GM12873 (cell line): ENCODE measurements at regions not wholly inside any gene's neighbourhood (a gene's known extent, or its start where the extent isn't known, plus 50 kb on each side); places are given as distances from the start of the nearest gene placed in this dataset.

ENCODE experiments used
- TF ChIP-seq, protein P1 (sequence below): IDR thresholded peaks from 2 replicates; pipeline ENCODE4 v1.5.1; 2012; ENCODE audit warnings: low read depth, mild to moderate bottlenecking, moderate library complexity, low read length, control low read depth; ENCODE audit not compliant: insufficient read depth; ENCODE audit errors: missing control alignments

DNA sequence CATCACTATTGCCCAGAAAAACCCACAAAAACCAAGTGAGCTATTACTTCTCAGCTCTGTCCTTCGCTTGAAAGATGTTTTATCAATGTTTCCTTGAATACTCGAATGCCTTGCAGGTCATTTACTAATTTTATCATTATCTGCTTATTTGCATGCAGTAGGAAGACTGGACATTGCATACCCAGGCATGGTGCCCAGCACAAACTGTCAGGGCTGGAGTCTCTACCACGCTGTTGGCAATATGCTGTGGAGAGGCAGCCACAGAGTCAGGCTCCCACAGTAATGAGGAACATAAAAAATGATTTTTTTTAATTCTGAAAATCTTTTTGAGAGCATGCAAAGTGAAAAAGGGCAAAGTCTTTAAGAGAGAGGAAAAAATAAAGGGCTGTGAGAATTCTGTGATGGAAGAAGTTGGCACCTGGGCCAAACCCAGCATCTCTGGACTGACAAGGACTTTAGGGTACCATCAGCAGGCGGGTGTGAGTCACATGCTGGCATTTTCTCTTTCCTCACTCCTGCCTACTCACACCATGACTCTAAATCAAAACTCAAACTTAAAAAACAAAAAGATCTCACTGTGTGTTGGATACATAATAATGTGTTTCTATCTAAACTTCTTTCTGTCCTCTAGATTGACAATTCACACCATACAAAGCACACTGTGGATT is 709.8 kb upstream of the FANCL start:
- TF ChIP-seq, protein P1, sequence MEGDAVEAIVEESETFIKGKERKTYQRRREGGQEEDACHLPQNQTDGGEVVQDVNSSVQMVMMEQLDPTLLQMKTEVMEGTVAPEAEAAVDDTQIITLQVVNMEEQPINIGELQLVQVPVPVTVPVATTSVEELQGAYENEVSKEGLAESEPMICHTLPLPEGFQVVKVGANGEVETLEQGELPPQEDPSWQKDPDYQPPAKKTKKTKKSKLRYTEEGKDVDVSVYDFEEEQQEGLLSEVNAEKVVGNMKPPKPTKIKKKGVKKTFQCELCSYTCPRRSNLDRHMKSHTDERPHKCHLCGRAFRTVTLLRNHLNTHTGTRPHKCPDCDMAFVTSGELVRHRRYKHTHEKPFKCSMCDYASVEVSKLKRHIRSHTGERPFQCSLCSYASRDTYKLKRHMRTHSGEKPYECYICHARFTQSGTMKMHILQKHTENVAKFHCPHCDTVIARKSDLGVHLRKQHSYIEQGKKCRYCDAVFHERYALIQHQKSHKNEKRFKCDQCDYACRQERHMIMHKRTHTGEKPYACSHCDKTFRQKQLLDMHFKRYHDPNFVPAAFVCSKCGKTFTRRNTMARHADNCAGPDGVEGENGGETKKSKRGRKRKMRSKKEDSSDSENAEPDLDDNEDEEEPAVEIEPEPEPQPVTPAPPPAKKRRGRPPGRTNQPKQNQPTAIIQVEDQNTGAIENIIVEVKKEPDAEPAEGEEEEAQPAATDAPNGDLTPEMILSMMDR = no peak

DNA sequence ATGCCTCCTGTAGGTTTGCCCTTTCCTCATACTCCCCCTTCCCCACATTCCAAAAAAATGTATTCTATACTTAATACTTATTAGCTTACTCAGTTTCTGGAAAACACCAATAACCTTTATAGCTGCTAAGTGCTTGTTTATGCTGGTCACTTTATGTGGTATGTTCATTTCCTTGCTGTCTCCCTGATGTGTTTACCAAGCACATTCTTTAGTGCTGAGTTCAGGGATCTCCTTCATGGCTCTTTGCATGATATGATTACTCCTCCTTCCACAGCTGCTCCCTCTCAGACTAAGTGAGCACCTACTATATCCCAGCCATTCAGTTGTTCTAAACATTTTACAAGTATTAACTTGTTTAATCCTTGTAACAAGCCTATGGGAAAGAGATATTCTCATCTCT is 698.3 kb upstream of the FANCL start:
- TF ChIP-seq, protein P1 = no peak

DNA sequence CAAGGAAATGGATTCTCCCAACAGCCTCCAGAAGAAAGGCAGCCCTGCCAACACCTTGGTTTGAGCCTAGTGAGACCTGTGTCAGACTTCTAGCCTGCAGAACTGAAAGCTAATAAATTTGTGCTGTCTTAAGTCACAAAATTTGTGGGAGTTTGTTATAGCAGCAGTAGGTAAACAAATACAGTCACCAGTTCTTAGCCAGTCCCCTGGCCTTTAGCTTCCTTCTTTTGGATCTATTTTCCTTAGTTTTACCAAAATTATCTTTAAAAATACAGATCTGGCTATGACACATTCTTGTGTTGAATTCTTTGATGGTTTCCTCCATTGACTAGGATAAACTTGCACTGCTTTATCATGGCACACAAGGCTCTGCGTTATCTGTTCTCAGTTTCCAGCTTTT is 697.9 kb upstream of the FANCL start:
- TF ChIP-seq, protein P1 = no peak

DNA sequence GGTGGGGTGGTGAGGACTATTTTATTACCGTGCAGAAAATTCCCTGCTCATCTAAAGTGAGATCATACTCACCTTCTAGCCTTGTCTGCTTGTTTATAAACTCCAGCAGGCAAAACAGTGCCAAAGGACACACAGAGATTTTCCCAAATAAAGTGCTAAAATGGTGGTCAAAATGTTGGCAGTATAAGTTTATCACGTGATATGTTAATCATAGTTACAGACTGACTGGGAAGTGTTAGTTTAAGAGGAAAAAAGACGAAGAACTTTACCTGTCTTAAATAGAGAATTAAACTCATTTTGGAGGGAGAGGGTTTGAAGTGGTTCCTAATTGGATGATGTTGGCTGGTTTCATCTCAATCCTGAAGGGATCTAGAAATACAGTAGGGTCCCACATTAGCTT is 691.7 kb upstream of the FANCL start:
- TF ChIP-seq, protein P1 = no peak

DNA sequence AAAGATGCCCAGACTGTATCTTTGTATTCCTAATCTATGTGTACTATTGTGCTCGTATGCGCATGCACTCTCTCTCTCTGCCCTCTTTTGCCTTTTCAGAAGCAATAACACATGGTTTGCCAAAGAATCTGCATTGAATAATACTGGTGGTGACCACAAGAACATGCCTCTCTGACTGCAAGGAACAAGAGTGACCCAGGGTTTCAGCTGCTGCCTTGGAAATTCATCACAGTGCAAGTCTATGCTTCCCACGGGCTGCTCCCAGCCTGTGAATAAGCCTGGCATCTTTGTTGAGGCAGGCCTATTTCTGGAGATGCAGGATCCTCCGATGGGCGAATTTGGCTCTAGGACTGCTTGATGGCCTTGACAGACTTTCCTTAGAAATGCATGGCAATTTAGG is 689.4 kb upstream of the FANCL start:
- TF ChIP-seq, protein P1 = no peak

DNA sequence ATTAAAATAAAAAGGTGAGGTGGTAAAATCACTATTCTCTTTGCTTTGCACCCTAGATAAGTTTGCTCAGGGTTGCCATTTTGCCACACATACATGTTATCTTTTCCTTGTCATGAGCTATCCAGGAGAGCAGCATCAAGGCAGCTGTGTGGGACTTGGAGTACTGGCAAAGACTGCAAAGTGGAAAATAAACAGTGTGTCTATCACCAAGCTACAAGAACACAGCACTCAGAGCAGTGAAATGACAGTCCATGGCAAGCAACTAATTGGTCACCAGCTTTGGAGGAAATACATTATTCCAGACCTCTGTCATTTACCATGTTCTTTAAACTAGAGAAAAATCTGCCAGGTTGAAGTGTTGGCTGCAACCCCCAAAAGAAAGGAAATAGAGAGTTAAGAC is 687.8 kb upstream of the FANCL start:
- TF ChIP-seq, protein P1 = no peak

DNA sequence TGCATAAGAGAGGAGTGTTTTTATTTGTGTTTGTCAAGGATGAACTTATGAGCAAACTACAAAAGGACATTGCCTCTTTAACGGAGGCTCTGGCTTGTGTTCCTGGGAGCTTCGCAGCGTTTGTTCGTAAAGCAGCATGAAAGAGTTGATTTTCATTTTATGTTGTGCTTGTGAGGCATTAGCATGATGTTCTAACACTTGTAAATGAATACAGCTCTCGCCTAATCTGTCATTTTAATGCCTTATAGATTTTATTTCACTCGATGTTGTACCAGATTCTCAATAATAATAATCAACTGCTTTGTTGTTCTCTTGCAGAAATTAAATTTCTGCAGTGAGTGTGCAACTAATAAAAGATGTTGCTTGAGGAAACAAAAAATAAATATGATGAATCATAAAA is 687.3 kb upstream of the FANCL start:
- TF ChIP-seq, protein P1 = no peak
